ENCODE measurements at regions not wholly inside any gene's neighbourhood (a gene's known extent, or its start where the extent isn't known, plus 50 kb on each side); places are given as distances from the start of the nearest gene placed in this dataset.

DNA sequence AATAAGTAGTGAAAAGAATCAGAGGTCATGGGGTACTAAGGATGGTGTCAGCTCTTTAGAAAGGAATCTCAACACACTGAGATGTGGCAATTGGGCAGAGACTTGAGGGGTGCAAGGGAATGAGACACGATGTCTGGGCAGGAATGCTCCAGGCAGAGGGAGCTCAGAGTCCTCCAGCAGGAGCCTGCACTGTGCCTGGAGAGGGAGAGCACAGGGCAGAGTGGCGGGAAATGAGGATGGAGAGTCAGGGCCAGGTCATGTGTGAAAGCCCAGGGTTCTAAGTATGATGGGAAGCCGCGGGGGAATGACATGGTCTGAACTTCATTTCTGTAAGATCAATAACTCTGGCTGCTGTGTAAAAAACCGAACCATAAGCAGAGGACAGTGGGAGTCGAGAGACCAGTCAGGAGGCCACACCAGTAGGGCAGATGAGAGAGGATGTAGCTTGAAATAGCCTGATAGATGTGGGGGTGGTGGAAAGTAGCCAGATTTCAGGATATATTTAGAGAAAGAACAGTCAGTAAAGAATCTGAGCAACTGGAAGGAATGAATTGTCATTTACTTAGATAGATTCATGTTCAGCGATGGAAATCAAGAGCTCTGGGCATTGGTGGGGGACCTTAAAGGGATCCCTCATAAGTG, 133.4 kb upstream of the DTNBP1 start:
- no peak for DNase-seq

DNA sequence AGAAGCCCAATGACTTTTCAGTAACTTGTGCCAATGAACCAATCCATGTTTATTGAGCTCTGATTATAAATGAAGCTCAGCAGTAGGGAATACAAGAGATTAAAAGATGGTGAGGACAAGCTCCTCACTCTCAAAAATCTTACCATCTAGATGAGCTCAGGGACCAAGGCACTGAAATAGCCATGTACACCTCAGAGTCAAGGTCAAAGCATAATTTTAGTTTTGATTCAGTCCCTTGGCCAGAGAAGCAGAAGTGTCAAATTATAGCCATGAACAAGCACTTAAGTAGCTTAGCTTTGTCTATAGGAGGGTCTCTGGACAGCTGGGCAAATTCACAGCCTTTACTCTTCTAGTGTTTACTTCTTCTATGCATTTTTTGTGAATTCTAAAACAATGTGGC, 131.0 kb upstream of the DTNBP1 start:
- no peak for DNase-seq

DNA sequence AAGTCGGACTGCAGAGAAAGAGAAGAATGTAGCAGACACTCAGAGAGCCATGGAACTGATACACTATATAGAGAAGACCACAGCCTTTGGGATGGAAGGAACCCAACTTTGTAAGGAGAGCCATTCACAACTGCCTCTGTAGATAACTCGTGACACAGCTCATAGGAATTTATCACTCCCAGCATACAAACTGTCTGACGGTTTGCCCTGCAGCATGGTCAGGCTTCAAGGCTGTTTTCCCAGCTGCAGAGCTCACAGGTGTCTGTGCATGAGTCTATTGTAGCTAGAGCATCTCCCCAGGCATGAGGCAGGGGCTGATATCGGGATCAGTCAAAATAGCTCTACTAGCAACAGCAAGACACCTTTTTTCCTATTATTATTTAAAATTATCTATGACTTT, 130.5 kb upstream of the DTNBP1 start:
- no peak for DNase-seq

DNA sequence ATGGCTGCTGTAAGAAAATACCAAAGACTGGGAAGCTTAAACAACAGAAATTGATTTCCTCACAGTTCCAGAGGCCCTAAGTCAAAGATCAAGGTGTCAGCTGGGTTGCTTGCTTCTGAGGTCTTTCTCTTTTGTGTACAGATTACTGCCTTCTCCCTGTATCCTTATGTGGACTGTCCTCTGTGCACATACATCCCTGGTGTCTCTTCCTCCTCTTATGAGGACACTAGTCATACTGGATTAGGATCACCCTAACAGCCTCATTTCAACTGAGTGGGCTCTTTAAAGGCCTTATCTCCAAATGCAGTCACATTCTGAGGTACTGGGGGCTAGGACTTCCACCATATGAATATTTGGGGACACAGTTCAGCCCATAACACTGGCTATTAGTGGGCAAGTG, 130.0 kb upstream of the DTNBP1 start:
- no peak for DNase-seq

DNA sequence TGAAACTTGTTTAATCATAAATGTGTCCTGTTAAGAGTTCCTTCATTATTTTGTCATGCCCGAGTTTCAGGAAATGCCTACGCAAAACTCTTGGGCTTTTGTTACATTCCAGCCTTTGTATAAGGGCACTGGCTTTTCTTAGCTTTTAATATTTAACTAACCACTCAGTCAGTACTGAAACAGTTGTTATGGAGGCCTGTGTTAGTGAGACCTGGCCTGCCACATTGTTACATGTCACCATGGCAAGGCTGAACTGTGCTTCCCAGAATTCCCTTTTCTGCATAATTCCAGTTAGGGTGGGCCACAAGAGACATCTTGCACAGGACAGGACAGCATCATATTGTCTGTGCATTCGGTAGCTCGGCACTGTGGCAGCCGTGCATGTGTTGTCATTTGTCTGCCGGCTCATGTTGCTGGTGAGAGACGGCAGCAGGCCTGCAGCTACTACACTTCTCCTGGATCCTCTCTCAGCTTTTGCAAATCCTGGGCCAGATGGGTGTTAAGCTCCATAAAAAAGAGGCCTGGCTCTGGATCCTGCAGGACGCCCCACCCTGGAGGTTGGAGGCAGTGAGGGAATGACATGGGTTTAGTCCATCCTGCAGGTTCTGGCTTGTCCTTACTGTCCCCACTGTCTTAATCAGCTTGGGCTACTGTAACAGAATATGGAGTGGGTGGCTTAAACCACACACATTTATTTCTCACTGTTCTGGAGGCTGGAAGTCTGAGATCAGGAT, 128.8 kb upstream of the DTNBP1 start:
- no peak for DNase-seq

DNA sequence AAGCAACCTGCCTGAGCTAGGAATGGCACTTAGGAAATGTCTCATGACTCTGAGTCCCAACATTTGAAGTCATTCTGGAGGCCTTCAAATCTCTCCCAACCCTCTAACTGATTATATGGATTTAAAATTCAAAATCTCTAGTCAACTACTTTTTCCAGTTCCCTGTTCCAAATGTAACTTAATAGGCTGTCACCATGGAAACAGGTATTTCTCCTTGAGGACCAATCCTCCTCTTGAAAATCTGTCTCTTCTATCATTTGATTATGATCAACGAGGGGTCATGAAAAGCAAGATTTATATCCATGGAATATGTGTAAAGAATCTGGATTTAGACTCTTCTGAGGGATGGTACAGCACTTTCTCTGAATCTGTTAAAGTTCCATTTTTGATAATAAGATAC, 127.3 kb upstream of the DTNBP1 start:
- no peak for DNase-seq

DNA sequence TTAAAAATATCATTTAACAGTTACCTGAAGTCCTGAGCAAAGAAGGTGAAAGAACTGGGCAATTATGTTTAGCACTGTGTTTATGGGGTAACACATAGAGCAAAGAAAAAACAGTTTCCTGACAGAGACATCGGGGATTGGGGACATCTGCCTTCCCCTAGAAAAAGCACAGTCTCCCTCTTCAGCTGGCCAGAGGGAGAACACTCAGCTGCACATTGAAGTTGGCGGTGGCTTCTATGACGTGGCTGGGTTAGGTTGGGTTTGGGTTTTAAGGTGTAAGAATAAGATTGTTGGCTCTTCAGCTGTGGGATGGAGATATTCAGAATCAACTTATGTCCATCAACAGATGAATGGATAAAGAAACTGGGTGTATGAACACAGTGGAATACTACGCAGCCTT, 124.0 kb upstream of the DTNBP1 start:
- DNase-seq: no peak

DNA sequence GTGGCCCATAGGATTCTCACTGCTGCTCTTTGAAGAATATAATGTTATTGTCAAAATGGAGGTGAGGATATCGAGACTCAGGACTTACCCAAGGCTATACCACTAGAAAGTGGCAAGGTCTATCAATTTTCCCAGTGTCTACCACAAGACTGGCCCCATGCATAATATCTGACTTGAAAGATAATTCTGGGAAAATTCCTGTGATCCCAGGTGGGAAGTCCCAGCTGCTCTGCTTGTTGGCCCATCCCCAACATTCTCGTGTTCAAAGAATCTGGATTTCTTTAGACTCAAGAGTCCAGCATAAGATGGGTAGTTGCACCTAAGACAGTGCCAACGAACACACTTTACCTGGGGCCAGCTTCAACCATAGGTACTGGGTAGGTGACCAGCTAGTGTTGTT, 120.7 kb upstream of the DTNBP1 start:
- no peak for DNase-seq

DNA sequence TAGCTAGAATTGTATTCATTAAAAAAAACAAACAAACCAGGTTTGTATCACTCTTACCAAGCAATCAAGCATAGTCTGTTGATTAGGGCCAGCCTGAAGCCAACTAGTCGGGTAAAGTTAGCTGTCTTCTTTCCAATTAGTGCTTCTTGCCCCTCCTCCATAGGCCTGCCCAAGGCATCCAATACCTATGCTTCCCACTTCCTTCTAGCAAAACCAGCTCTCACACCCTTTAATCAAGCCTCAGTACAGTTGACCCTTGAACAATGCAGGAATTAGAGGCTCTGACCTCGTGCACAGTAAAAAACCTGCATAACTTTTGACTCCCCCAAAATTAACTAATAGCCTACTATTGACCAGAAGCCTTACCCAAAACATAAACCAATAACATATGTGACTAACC, 119.1 kb upstream of the DTNBP1 start:
- DNase-seq: no peak

DNA sequence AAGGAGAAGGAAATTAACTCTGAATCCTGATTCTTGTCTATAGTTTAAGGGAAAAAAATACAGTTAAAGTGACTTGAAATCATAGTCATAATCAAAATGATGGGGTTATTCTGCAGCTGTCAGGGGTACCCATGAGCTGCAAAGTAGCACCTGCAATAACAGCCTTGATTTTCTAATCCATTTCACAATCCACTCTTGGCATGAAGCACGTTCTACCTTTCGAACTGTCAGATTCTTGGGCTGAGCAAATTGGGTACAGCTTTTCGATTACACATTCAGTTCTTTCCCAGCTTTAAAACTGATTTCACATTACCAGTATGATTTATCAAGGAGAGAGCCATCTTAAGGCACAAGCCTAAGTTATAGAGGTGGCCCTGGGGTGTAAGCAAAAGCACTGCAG, 118.5 kb upstream of the DTNBP1 start:
- no peak for DNase-seq

DNA sequence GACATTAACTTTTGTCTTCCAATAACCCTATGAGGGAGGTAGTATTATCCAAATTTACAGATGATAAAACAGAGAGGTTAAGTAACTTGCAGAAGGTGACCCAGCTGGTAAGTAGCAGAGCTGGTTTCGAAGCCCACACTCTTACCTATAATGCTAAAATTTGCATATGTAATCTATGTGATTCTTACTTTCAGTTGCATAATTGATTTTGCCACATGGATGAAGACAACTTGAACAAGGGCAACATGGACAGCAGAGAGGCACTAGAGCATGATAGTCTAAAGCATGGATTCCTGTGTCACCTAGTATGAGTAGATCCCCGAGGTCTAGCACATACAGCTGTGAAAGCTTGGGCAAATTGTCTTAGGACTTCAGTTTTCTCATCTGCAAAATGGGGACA, 117.6 kb upstream of the DTNBP1 start:
- DNase-seq: no peak

DNA sequence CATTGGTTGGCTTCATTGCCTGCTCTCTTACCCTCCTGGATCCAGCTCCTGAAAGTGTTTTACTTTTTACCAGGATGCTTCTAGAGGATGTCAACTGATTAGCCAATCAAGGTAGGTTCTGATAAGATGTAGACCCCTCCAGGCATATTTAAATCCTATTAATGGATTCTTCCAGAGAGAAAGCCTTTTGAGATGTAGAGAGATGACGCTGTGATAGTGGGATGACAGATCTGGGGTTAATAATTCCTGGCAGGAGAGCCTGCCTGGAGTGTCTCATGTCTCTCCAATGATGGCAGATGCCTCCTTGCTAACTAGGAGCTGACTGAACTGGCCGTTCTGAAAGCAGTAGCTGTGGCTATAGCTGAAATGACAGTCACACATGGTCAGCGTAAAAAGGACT, 116.9 kb upstream of the DTNBP1 start:
- DNase-seq: no peak

DNA sequence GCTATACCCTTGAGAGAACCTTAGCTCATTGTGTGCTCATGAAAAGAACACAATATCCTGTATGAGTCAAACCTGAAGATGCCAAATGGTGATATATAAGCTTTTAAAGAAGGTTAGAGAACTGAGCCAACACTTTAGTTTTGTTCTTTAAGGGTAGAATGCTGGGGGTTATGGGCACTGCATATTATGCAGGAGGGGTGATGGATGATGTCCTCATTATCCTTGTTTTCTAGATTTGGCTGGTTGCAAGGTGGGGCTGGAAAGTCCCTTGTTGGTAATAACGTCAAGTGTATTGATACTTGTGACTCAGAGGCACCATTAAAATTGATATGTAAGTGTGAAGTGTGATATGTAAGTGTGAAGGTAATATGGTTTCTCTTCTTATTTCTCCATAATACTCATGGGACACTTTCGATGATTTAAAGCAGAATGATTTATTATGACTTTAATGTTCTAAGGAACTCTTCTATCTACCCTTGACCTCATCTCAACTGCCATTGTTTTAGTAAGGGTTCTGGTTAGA, 113.7 kb upstream of the DTNBP1 start:
- no peak for DNase-seq

DNA sequence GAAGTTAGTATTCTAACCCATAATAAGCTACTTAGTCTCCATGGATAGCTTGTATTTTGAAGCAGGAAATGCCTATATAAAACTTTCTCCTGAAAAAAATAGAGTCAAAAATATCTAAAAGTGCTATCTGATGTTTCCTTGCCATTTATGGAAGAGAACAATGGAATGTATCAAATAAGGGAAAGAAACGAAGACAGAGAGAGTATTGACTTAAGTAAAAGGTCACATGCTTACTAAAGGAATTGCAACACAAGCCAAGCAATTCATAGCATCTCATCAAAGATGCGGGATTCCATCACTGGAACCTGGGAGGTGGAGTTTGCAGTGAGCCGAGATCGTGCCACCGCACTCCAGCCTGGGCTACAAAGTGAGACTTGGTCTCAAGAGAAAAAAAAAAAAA, 112.9 kb upstream of the DTNBP1 start:
- DNase-seq: no peak

DNA sequence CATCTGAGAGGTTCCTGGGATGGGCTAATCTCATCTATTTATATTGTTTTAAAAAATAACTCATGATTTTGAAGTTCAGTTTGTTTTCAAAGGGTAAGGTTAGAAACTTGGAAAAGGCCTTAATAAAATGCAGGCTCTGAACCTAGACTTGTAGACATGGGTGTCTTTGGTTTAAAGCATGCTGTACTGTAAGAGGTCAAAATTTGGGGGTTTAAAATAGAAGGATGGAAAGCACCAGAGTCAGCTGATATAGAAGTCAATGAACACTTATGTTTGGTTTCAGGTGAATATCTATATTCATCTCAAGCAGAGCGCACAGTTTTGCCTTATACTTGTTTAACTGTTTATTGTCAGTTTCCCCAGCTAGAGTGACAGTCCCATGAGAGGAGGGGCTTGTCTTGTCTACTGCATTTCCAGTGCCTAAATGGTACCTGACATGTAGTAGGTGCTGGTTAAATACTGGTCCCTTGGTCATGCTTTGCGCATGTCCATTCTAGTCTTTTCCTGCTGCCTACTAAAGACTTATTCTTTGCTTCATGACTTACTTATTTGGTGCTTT, 112.3 kb upstream of the DTNBP1 start:
- DNase-seq: no peak

DNA sequence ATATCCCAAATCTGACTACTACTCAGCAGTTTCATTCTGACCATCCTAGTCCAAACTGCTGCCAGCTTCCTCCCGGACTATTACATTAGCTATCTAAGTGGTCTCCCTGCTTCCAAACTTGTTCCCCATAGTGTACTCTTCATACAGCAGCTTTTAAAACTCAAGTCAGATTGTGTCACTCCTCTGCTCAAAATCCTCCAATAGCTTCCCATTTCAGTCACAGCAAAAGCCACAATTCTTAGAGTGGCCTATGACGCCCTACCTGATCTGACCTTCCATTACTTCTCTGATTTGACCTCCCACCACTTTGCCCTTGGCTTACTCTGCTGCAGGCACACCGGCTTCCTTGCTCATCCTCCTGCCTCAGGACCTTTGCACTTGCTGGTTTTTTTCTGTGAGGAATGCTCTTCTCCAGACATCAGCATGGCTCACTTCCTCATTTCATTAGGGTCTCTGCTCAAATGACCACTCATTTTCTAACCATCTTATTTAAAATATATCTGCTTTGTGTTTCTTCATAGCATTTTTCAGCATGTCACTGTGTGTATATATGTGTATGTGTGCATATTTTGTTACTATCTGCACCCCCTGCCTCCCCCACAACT, 111.1 kb upstream of the DTNBP1 start:
- DNase-seq: no peak

DNA sequence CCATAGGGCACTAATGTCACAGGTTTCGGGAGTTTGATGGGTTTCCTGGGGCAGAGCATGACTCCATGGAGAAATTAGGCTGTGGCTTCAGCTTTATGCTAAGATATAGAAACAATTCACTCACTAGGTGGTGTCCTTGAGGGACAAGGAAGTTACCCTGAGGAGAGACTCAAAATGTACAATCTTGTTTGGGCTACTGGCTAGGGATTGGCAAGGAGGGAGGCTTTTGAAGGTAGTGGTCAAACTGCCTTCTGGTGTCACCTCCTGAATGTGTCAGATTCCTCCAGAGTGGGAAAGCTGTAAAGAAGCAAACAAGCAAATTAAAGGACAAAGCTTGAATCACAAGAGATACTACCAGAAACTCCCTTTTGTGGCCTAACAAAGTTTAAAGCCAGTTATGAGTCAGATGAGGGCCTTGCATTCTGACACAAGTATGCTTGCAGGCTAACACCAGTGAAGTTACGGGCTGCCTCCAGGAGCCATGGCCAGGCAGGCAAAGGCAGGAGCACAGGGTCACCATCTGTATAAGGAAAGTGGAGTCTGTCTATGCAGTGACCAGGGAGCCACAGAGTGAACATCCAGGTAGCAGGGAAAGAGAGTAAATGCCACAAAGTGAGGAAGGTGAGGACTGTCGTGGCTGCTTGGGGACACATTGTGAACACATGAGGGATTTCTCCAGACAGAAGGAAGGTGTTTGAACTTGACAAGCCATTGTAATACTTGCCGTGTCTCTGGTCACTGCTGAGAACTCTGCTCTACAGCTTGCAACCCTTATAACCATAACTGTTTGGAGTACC, 107.7 kb upstream of the DTNBP1 start:
- DNase-seq: no peak

DNA sequence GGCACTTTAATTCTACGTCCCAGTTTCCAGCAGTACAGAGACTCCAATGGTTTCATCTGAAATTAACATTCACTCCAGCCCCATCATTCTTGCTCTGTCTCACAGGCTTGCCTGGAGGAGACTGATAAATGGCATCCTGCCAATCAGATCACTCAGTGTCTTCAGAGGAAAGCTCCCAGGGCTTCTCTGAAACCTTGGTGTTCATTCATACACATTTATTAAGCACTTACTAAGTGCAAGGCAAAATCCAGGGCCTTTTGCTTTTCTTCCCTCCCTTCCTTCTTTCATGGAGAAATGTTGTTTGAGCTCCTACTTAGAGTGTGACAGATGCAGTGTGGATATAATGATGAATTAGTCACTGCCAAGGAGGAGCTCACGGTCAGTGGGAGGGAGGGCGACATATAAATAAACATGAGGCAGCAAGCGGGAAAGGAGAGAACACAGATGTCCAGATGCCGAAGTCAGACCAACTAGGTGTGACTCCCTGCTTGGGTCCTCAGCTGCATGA, 106.7 kb upstream of the DTNBP1 start:
- DNase-seq: no peak

DNA sequence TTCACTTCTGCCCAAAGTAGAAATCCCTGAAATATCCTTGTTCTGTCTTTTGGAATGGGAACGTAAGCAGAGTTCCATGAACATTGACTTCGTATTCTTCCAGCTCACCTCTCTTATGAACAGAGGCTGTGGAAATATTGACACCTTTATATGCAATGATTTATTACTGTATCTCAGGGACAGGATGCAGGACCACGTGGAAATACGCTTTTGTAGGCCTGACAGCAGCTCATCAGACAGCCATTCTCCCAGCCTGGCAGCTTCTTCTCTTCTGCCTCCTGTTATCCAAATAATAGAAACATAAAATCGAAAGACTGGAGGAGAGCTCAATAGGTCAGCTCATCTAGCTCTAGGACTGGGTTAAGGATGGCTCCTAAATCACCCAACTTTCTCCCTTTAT, 106.2 kb upstream of the DTNBP1 start:
- no peak for DNase-seq

DNA sequence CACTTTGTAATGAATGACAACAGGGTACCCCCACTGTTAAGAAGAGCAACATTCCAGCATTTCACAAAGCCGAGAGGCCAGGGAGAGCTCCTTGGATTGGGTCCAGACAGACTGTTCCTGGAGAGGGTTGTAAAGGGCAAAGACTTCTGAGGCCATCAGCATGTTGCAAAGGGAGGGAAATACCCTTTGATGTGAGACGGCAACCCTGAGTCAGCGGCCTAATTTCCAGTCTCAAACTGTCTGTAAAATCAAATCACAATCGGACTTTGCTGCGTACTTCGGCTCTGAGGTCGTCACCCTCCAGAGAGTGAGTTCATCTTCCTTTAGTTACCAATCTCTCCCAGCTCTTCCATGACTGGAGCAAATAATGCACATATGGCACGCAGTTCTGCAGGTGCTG, 101.0 kb upstream of the DTNBP1 start:
- no peak for DNase-seq

DNA sequence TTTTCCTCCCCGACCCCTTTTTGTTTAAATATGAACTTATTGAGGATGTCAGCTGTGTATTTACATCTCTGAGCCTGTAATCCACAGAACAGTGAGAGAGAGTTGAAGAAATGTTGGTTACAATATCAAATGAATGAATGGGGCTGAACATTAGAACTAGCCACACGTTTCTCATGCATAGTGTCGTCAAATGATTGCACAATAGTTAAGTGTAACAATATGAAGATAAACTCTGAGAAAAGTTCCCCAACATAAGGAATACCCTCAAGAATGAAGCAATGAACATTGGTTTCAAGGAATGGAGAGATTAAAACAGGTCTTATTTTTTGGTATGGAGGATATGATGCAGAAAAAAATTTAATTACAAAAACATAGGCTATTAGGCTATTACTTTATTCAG, 100.5 kb upstream of the DTNBP1 start:
- DNase-seq: no peak

DNA sequence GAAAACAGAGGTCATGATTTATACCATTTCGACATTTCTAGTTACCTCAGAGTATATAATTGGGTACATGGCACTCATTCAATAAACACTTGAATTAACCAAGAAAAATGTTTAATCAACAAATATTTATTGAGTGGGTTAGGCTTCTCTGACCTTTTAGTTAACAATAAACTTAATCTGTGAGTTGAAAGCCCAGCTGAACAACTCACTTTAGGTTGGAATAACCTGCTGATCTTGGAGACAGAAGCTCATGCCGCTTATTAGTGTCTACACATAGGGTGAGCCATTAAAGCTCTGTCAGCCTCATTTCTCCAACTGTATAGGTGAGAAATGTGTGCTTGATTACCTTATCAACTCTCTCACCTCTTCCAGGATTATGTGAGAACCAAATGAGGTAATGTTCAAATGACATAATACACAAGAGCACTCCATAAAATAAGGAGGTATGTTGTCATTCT, 98.2 kb upstream of the DTNBP1 start:
- DNase-seq: no peak
